ENCODE measurements at regions not wholly inside any gene's neighbourhood (a gene's known extent, or its start where the extent isn't known, plus 50 kb on each side); places are given as distances from the start of the nearest gene placed in this dataset.

- Histone ChIP-seq H3K4me3 (ENCODE audit: low read depth, low read length) (no peak overlapping the region), H3K36me3 (ENCODE audit: control insufficient read depth, insufficient read depth, low read length) (no peaks in the 10 kb centered on the region), H3K27me3 (ENCODE audit: control insufficient read depth, insufficient read depth, low read length) (no peaks in the 10 kb centered on the region)
- TF ChIP-seq, protein P1, sequence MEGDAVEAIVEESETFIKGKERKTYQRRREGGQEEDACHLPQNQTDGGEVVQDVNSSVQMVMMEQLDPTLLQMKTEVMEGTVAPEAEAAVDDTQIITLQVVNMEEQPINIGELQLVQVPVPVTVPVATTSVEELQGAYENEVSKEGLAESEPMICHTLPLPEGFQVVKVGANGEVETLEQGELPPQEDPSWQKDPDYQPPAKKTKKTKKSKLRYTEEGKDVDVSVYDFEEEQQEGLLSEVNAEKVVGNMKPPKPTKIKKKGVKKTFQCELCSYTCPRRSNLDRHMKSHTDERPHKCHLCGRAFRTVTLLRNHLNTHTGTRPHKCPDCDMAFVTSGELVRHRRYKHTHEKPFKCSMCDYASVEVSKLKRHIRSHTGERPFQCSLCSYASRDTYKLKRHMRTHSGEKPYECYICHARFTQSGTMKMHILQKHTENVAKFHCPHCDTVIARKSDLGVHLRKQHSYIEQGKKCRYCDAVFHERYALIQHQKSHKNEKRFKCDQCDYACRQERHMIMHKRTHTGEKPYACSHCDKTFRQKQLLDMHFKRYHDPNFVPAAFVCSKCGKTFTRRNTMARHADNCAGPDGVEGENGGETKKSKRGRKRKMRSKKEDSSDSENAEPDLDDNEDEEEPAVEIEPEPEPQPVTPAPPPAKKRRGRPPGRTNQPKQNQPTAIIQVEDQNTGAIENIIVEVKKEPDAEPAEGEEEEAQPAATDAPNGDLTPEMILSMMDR (IDR thresholded peaks at IDR 0.05; ENCODE audit: insufficient read depth, low read depth, low read length), result no peak
- ChIA-PET POLR2A (no interaction called here), CTCF (interaction anchor here (0.8 kb wide), 1 partner anchor 31 kb away, joined by 3 read pairs; no protein-coding TSS in a partner anchor)
- no peak for DNase-seq (ENCODE audit: low read depth)
Measured at GRCh38 chr16:82425661-82426060, 201.1 kb upstream of the CDH13 start.

DNA sequence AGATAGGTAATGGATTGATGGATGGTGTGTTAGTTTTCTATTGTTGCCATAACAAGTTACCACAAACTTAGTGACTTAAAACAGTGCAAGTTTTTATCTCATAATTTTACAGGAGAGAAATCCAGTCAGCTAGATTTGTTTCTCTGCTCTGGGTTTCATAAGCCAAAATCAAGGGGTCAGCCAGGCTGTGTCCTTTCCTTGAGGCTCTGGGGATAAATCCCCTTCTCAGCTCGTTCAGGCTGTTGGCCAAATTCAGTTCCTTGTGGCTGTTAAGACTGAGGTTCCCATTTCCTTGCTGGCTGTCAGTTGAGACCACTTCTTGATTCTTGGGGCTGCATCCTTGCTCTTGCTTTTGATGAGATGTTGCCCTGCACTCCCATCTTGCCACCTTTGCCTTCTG is 204.9 kb upstream of the CDH13 start:
- Histone ChIP-seq H3K36me3 (ENCODE audit: control insufficient read depth, insufficient read depth, low read length) (no peaks in the 10 kb centered on the region), H3K4me3 (ENCODE audit: low read depth, low read length) (no peak overlapping the region), H3K27me3 (ENCODE audit: control insufficient read depth, insufficient read depth, low read length) (no peaks in the 10 kb centered on the region)
- CTCF ChIA-PET, result no interaction called here
- no peak for DNase-seq (ENCODE audit: low read depth)
- TF ChIP-seq, protein P1 (IDR thresholded peaks at IDR 0.05; ENCODE audit: insufficient read depth, low read depth, low read length), result no peak
- POLR2A ChIA-PET, result no interaction called here

DNA sequence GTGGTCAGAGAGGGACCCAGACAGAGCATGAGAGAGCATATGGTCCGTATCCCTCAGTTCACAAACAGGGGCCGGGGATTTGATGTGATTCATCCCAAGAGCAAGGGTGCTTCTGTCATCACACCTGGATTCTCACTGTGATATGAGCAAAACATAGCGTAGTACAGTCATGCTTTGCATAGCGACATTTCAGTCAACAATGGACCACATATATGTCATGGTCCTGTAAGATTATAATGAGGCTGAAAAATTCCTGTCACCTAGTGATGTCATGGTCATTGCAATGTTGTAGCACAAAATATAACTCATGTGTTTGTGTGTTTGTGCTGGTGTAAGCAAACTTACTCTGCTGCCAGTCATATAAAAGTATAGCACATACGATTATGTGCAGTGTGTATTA is 207.4 kb upstream of the CDH13 start:
- CTCF ChIA-PET, result no interaction called here

GRCh38 chr16:82414476-82414875 is 212.3 kb upstream of the CDH13 start:
- DNase-seq (ENCODE audit: low read depth), result no peak
- TF ChIP-seq, protein P1 (IDR thresholded peaks at IDR 0.05; ENCODE audit: insufficient read depth, low read depth, low read length), result no peak
- Histone ChIP-seq H3K4me3 (ENCODE audit: low read depth, low read length) (no peak overlapping the region), H3K36me3 (ENCODE audit: control insufficient read depth, insufficient read depth, low read length) (no peaks in the 10 kb centered on the region), H3K27me3 (ENCODE audit: control insufficient read depth, insufficient read depth, low read length) (no peaks in the 10 kb centered on the region)
- ChIA-PET CTCF (no interaction called here), POLR2A (no interaction called here)

More for the DNA sequence above, 207.4 kb upstream of the CDH13 start:
- Histone ChIP-seq H3K36me3 (ENCODE audit: control insufficient read depth, insufficient read depth, low read length) (no peaks in the 10 kb centered on the region), H3K27me3 (ENCODE audit: control insufficient read depth, insufficient read depth, low read length) (no peaks in the 10 kb centered on the region), H3K4me3 (ENCODE audit: low read depth, low read length) (no peak overlapping the region)
- TF ChIP-seq, protein P1 (IDR thresholded peaks at IDR 0.05; ENCODE audit: insufficient read depth, low read depth, low read length), result no peak
- POLR2A ChIA-PET, result no interaction called here
- no peak for DNase-seq (ENCODE audit: low read depth)

DNA sequence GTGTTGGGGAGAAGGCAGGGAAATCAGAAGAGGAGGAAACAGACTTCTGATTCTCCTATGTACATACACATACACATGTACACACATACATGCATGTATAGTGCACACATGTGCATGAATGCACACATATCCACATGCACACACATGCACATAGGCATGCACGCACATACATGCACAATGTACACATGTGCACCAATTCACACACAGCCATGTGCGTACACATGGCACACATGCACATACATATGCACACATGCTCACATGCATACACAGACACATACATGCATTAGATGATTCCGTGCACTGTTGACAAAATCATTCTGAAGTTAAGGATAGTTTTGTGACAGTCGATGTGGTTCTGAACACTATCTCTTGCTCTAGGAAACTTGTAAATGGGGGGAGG is 214.0 kb upstream of the CDH13 start:
- TF ChIP-seq, protein P1 (IDR thresholded peaks at IDR 0.05; ENCODE audit: insufficient read depth, low read depth, low read length), result no peak
- Histone ChIP-seq H3K36me3 (ENCODE audit: control insufficient read depth, insufficient read depth, low read length) (no peaks in the 10 kb centered on the region), H3K4me3 (ENCODE audit: low read depth, low read length) (no peak overlapping the region), H3K27me3 (ENCODE audit: control insufficient read depth, insufficient read depth, low read length) (no peaks in the 10 kb centered on the region)
- CTCF ChIA-PET, result no interaction called here
- DNase-seq (ENCODE audit: low read depth), result no peak
- POLR2A ChIA-PET, result no interaction called here

All from BJ (cell line).